ENCODE measurements at regions not wholly inside any gene's neighbourhood (a gene's known extent, or its start where the extent isn't known, plus 50 kb on each side); places are given as distances from the start of the nearest gene placed in this dataset.

- H3K9ac ChIP-seq: no peak overlapping the region
- H3K4me1 ChIP-seq (ENCODE audit: insufficient read depth): 0 out of 2 replicates have a peak, but pooled peaks cover 4% of the 10 kb centered on the region
- no peak overlapping the region for H3K4me3 ChIP-seq
- TF ChIP-seq EZH2phosphoT487 (IDR thresholded peaks at IDR 0.05; ENCODE audit: insufficient read depth, low read depth): no peak
- TF ChIP-seq EZH2 (IDR thresholded peaks at IDR 0.05; ENCODE audit: insufficient read depth, poor library complexity, severe bottlenecking): no peak
- H4K20me1 ChIP-seq (ENCODE audit: insufficient read depth): no peaks in the 10 kb centered on the region
- H3K79me2 ChIP-seq (ENCODE audit: insufficient read depth): no peaks in the 10 kb centered on the region
- no peak overlapping the region for H3K27ac ChIP-seq
- no peaks in the 10 kb centered on the region for H3F3A ChIP-seq (ENCODE audit: insufficient read depth)
- H3K36me3 ChIP-seq (ENCODE audit: low read depth): no peaks in the 10 kb centered on the region
- H3K4me2 ChIP-seq (ENCODE audit: unreplicated experiment): no peak overlapping the region
- WGBS, 2 experiments (ENCODE audit: low coverage in 1 of 2, low lambda C conversion rate in 2 of 2, missing lambda C conversion rate in 2 of 2): 28 to 34% methylated on average over 4 of the region's 4 CpGs
- no peaks in the 10 kb centered on the region for H3K9me2 ChIP-seq (ENCODE audit: insufficient read depth)
- no peaks in the 10 kb centered on the region for H3K27me3 ChIP-seq (replicated peaks; ENCODE audit: insufficient read depth)
- DNase-seq: no peak
- no peak overlapping the region for H2AFZ ChIP-seq
- H3K9me3 ChIP-seq (ENCODE audit: low read depth): no peaks in the 10 kb centered on the region
- in situ Hi-C loops (cut with MboI): no loop called here
These were observed 724.0 kb downstream of the LTN1 start for GRCh38 chr21:28268685-28269084.

GRCh38 chr21:28267449-28267848, 725.2 kb downstream of the LTN1 start:
- H3K4me1 ChIP-seq (ENCODE audit: insufficient read depth): 0 out of 2 replicates have a peak, but pooled peaks cover 3% of the 10 kb centered on the region
- no peaks in the 10 kb centered on the region for H3K9me3 ChIP-seq (ENCODE audit: low read depth)
- H3K79me2 ChIP-seq (ENCODE audit: insufficient read depth): no peaks in the 10 kb centered on the region
- H4K20me1 ChIP-seq (ENCODE audit: insufficient read depth): no peaks in the 10 kb centered on the region
- in situ Hi-C loops (cut with MboI): no loop called here
- H3K9me2 ChIP-seq (ENCODE audit: insufficient read depth): no peaks in the 10 kb centered on the region
- H3F3A ChIP-seq (ENCODE audit: insufficient read depth): no peaks in the 10 kb centered on the region
- DNase-seq: no peak
- H2AFZ ChIP-seq: no peak overlapping the region
- no peak overlapping the region for H3K4me2 ChIP-seq (ENCODE audit: unreplicated experiment)
- no peaks in the 10 kb centered on the region for H3K27me3 ChIP-seq (replicated peaks; ENCODE audit: insufficient read depth)
- WGBS, 2 experiments (ENCODE audit: low coverage in 1 of 2, low lambda C conversion rate in 2 of 2, missing lambda C conversion rate in 2 of 2): 97 to 99% methylated on average over 6 of the region's 6 CpGs
- no peaks in the 10 kb centered on the region for H3K36me3 ChIP-seq (ENCODE audit: low read depth)
- H3K27ac ChIP-seq: no peak overlapping the region
- no peak overlapping the region for H3K9ac ChIP-seq
- no peak for TF ChIP-seq EZH2phosphoT487 (IDR thresholded peaks at IDR 0.05; ENCODE audit: insufficient read depth, low read depth)
- TF ChIP-seq EZH2 (IDR thresholded peaks at IDR 0.05; ENCODE audit: insufficient read depth, poor library complexity, severe bottlenecking): no peak
- no peak overlapping the region for H3K4me3 ChIP-seq

- no peak overlapping the region for H3K4me3 ChIP-seq
- in situ Hi-C loops (cut with MboI): no loop called here
- H3K9me3 ChIP-seq (ENCODE audit: low read depth): no peaks in the 10 kb centered on the region
- H3K4me1 ChIP-seq (ENCODE audit: insufficient read depth): peaks cover 3% of the 10 kb centered on the region; the same call in 1 of the 2 replicates
- no peaks in the 10 kb centered on the region for H3K9me2 ChIP-seq (ENCODE audit: insufficient read depth)
- H4K20me1 ChIP-seq (ENCODE audit: insufficient read depth): no peaks in the 10 kb centered on the region
- H3K4me2 ChIP-seq (ENCODE audit: unreplicated experiment): no peak overlapping the region
- no peaks in the 10 kb centered on the region for H3K36me3 ChIP-seq (ENCODE audit: low read depth)
- no peaks in the 10 kb centered on the region for H3F3A ChIP-seq (ENCODE audit: insufficient read depth)
- no peaks in the 10 kb centered on the region for H3K79me2 ChIP-seq (ENCODE audit: insufficient read depth)
- no peak for DNase-seq
- H3K9ac ChIP-seq: no peak overlapping the region
- TF ChIP-seq EZH2phosphoT487 (IDR thresholded peaks at IDR 0.05; ENCODE audit: insufficient read depth, low read depth) (no peak), EZH2 (IDR thresholded peaks at IDR 0.05; ENCODE audit: insufficient read depth, poor library complexity, severe bottlenecking) (no peak)
- no peak overlapping the region for H3K27ac ChIP-seq
- H3K27me3 ChIP-seq (replicated peaks; ENCODE audit: insufficient read depth): no peaks in the 10 kb centered on the region
- no peak overlapping the region; the same call in 1 of the 2 replicates for H2AFZ ChIP-seq
- 100% methylated on average over 1 of the region's 1 CpG for WGBS, 2 experiments (ENCODE audit: low coverage in 1 of 2, low lambda C conversion rate in 2 of 2, missing lambda C conversion rate in 2 of 2)
These were observed 726.6 kb downstream of the LTN1 start for GRCh38 chr21:28266061-28266460.

- H3K9me3 ChIP-seq (ENCODE audit: low read depth): no peaks in the 10 kb centered on the region
- no peak overlapping the region for H3K4me2 ChIP-seq (ENCODE audit: unreplicated experiment)
- WGBS, 2 experiments (ENCODE audit: low coverage in 1 of 2, low lambda C conversion rate in 2 of 2, missing lambda C conversion rate in 2 of 2): 88 to 93% methylated on average over 4 of the region's 4 CpGs
- H3K9me2 ChIP-seq (ENCODE audit: insufficient read depth): no peaks in the 10 kb centered on the region
- H3K27ac ChIP-seq: no peak overlapping the region
- H4K20me1 ChIP-seq (ENCODE audit: insufficient read depth): no peaks in the 10 kb centered on the region
- DNase-seq: no peak
- H3K4me1 ChIP-seq (ENCODE audit: insufficient read depth): peaks cover 3% of the 10 kb centered on the region; the same call in 1 of the 2 replicates
- no peaks in the 10 kb centered on the region for H3K36me3 ChIP-seq (ENCODE audit: low read depth)
- no peak for TF ChIP-seq EZH2 (IDR thresholded peaks at IDR 0.05; ENCODE audit: insufficient read depth, poor library complexity, severe bottlenecking)
- TF ChIP-seq EZH2phosphoT487 (IDR thresholded peaks at IDR 0.05; ENCODE audit: insufficient read depth, low read depth): no peak
- no peak overlapping the region for H2AFZ ChIP-seq
- no peak overlapping the region for H3K9ac ChIP-seq
- no peaks in the 10 kb centered on the region for H3K79me2 ChIP-seq (ENCODE audit: insufficient read depth)
- in situ Hi-C loops (cut with MboI): no loop called here
- no peak overlapping the region for H3K4me3 ChIP-seq
- H3K27me3 ChIP-seq (replicated peaks; ENCODE audit: insufficient read depth): no peaks in the 10 kb centered on the region
- H3F3A ChIP-seq (ENCODE audit: insufficient read depth): no peaks in the 10 kb centered on the region
These were observed 728.7 kb downstream of the LTN1 start for GRCh38 chr21:28263974-28264373.

GRCh38 chr21:28261298-28261697, 731.4 kb downstream of the LTN1 start:
- no peaks in the 10 kb centered on the region for H3K27me3 ChIP-seq (replicated peaks; ENCODE audit: insufficient read depth)
- in situ Hi-C loops (cut with MboI): no loop called here

More at GRCh38 chr21:28261298-28261697, 731.4 kb downstream of the LTN1 start:
- Histone ChIP-seq H3K27ac (no peak overlapping the region), H3K36me3 (ENCODE audit: low read depth) (no peaks in the 10 kb centered on the region), H4K20me1 (ENCODE audit: insufficient read depth) (no peaks in the 10 kb centered on the region), H2AFZ (0 out of 2 replicates have a peak overlapping the region, but pooled peaks have one; percentile 1), H3K79me2 (ENCODE audit: insufficient read depth) (no peaks in the 10 kb centered on the region), H3K9me3 (ENCODE audit: low read depth) (no peaks in the 10 kb centered on the region), H3K4me2 (ENCODE audit: unreplicated experiment) (no peak overlapping the region), H3K9ac (no peak overlapping the region), H3K4me1 (ENCODE audit: insufficient read depth) (peaks cover 11% of the 10 kb centered on the region), H3F3A (ENCODE audit: insufficient read depth) (peaks cover 7% of the 10 kb centered on the region; the same call in 1 of the 2 replicates), H3K9me2 (ENCODE audit: insufficient read depth) (no peaks in the 10 kb centered on the region), H3K4me3 (no peak overlapping the region)
- TF ChIP-seq EZH2 (IDR thresholded peaks at IDR 0.05; ENCODE audit: insufficient read depth, poor library complexity, severe bottlenecking) (no peak), EZH2phosphoT487 (IDR thresholded peaks at IDR 0.05; ENCODE audit: insufficient read depth, low read depth) (no peak)
- WGBS, 2 experiments (ENCODE audit: low coverage in 1 of 2, low lambda C conversion rate in 2 of 2, missing lambda C conversion rate in 2 of 2): 15 to 17% methylated on average over 1 of the region's 1 CpG
- peak; percentile 30 for DNase-seq

Measured in GM23248 (cell line).